GM21381 (cell line): ENCODE measurements at regions not wholly inside any gene's neighbourhood (a gene's known extent, or its start where the extent isn't known, plus 50 kb on each side); places are given as distances from the start of the nearest gene placed in this dataset.

ENCODE experiments used
- ATAC-seq: cut with Tn5 transposase; IDR thresholded peaks from one replicate; pipeline ENCODE4 v1.9.1; 2021; ENCODE audit warnings: mild to moderate bottlenecking, moderate library complexity; ENCODE audit not compliant: unreplicated experiment

DNA sequence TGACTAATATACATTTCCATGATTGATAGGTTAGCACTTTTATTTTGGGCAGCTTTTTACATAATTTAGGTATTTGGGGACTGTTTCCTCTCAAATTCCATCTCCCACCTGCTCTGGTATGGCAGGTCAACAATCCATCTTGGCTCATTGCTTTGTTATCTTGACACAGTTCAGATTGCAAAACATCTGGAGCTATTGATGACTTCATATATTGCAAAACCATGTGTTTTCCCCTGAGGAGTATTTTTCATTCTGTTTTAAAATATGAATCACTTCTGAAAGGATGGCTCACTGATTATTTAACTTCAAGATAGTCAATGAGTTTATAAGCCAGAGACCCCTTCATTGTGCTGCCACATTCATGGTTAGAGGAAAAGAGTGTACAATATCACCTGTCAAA lies 1206.0 kb upstream of the C9orf72 start:
- ATAC-seq = no peak

GRCh38 chr9:28781481-28781880 lies 1208.2 kb upstream of the C9orf72 start:
- no peak for ATAC-seq

DNA sequence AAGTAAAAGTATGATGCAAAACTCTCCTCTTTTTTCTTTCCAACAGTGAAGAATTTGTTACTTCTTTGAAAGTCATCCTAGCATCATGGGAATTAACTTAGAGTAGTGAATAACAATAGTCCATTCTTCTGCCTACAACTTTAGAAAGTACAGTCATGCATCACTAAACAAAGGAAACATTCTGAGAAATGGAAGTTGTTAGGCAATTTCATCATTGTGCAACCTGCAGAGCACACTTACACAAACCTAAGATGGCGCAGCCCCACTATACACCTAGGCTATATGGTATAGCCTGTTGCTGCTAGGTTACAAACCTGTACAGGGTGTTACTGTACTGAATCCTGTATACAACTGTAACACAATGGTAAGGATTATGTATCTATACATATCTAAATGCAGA lies 1209.3 kb upstream of the C9orf72 start:
- ATAC-seq = no peak

DNA sequence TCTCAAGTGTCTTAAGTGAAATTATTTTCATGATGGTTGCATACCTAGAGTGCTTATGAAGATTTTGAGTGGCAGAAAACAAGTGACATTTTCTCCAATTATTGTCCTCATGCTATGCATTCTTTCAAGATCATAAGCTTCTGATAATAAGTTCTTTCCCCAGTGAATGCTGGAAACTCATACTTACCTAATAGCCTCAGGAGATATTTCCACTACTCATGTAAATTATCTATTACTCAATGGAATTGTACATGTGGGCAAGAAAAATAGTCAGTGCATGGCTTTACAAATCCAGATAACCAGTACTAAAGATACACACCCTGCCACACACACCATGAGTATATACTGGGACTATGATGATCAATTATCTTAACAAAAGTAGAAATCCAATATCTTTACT lies 1219.4 kb upstream of the C9orf72 start:
- no peak for ATAC-seq

DNA sequence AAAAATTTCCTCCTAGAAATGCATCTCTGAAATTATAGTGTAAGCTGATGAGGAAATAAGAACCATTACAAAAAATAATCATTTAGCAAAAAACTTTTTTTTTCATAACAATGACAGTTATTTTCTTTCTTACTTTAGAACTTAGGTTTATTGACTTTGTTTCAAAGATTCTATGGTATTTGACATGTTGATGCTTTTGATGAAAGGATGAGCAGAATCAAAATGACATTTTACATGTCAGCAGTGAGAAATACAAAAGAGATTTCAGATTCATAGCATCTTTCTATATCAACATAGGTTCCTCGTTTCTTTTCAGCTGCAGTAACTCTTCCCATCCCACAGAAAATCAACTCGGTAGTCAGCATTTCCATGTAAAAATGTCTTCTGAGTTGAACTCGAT lies 1226.6 kb upstream of the C9orf72 start:
- ATAC-seq = no peak

- ATAC-seq = no peak
These were observed 1228.0 kb upstream of the C9orf72 start for GRCh38 chr9:28801144-28801799.

- no peak for ATAC-seq
These were observed 1231.9 kb upstream of the C9orf72 start for GRCh38 chr9:28805197-28805596.

GRCh38 chr9:28808042-28808441 lies 1234.8 kb upstream of the C9orf72 start:
- no peak for ATAC-seq

- ATAC-seq = no peak
These were observed 1237.3 kb upstream of the C9orf72 start for GRCh38 chr9:28810388-28811075.

DNA sequence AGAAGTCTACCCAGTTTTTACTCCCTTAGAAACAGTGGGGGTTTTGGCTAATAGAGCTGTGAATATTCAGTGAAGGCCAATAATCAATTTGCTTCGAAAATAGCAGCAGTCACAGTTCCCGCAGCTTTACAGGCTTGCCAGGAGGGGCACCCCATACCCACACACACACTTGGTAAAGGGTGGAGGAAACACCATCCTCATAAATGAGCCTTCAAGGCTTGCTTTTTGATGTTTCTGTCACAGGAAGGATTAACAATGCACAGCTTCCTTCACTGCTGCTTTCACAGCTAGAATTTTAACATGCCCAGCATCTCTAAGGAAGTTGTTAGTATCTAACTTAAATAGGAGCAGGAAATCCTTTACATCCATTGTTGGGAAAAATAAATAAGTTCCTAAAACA lies 1247.5 kb upstream of the C9orf72 start:
- no peak for ATAC-seq

GRCh38 chr9:28821240-28821639 lies 1248.0 kb upstream of the C9orf72 start:
- ATAC-seq = no peak

- no peak for ATAC-seq
These were observed 1251.2 kb upstream of the C9orf72 start for GRCh38 chr9:28824432-28824963.

- no peak for ATAC-seq
These were observed 1259.0 kb upstream of the C9orf72 start for GRCh38 chr9:28832168-28832770.

- no peak for ATAC-seq
These were observed 1260.9 kb upstream of the C9orf72 start for GRCh38 chr9:28834156-28834555.

GRCh38 chr9:28839778-28840430 lies 1266.6 kb upstream of the C9orf72 start:
- no peak for ATAC-seq

GRCh38 chr9:28841775-28842174 lies 1268.5 kb upstream of the C9orf72 start:
- no peak for ATAC-seq

- no peak for ATAC-seq
These were observed 1274.0 kb upstream of the C9orf72 start for GRCh38 chr9:28847331-28847730.

- ATAC-seq = no peak
These were observed 1275.4 kb upstream of the C9orf72 start for GRCh38 chr9:28848671-28849070.

DNA sequence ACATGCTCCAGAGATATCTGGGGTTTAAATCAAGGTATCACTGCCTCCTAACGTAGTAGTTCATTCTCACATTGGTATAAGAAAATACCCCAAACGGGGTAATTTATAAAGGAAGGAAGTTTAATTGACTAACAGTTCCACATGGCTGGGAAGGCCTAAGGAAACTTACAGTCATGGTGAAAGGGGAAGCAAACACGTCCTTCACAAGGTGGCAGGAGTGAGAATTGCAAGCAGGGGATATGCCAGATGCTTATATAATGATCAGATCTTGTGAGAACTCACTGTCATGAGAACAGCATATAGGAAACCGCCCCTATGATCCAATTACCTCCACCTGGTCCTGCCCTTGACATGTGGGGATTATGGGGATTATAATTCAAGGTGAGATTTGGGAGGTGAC lies 1280.2 kb upstream of the C9orf72 start:
- no peak for ATAC-seq

DNA sequence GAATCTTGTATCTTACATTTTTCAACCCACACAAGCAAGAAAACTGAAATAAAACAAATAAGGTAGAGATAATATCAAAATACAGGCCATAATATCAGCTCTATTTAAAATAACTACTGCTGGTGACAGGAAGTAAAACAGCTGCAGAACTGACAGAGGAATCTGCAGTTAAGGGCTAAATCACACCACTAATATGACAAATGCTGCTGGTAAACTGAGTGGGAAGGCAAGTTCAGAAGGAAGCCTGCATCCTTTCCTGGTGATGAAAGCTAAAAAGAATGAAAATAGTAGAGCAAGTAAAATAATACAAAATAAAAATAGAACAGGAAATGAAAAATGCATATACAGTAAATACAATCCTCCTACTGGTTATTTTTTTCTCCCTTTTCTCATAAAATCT lies 1293.7 kb upstream of the C9orf72 start:
- ATAC-seq = no peak

GRCh38 chr9:28868228-28868990 lies 1295.1 kb upstream of the C9orf72 start:
- no peak for ATAC-seq
